Activated T-cell treated with anti-CD3 and anti-CD28 coated beads, Interleukin-2, amount 50 U/mL, for 24 hours (primary cell): ENCODE measurements at regions not wholly inside any gene's neighbourhood (a gene's known extent, or its start where the extent isn't known, plus 50 kb on each side); places are given as distances from the start of the nearest gene placed in this dataset.

Experiments
- DNase-seq: peaks from one replicate; pipeline ENCODE4 v3.0.0-alpha.2; 2020
- H3K27ac Mint-ChIP-seq: 2 replicates; pipeline ENCODE4 v1.8.0; 2020; ENCODE audit warnings: mild to moderate bottlenecking, mixed read lengths
- H3K27me3 Mint-ChIP-seq: 2 replicates; pipeline ENCODE4 v1.8.0; 2020; ENCODE audit warnings: mixed read lengths
- H3K36me3 Mint-ChIP-seq: 2 replicates; pipeline ENCODE4 v1.8.0; 2020; ENCODE audit warnings: low read depth, mixed read lengths
- H3K4me1 Mint-ChIP-seq: 2 replicates; pipeline ENCODE4 v1.8.0; 2020; ENCODE audit warnings: low read depth, mixed read lengths
- H3K4me3 Mint-ChIP-seq: 2 replicates; pipeline ENCODE4 v1.8.0; 2020; ENCODE audit warnings: mild to moderate bottlenecking, moderate library complexity, mixed read lengths
- H3K9me3 Mint-ChIP-seq: 2 replicates; pipeline ENCODE4 v1.8.0; 2020; ENCODE audit warnings: mixed read lengths

- H3K9me3 Mint-ChIP-seq = no peaks in the 10 kb centered on the region
- no peak for DNase-seq
- H3K27ac Mint-ChIP-seq = no peak overlapping the region
- no peaks in the 10 kb centered on the region for H3K36me3 Mint-ChIP-seq
- H3K4me3 Mint-ChIP-seq = no peak overlapping the region
- H3K4me1 Mint-ChIP-seq = no peaks in the 10 kb centered on the region
- no peaks in the 10 kb centered on the region for H3K27me3 Mint-ChIP-seq
These were observed 542.4 kb downstream of the SQOR start for GRCh38 chr15:46177219-46177618.

GRCh38 chr15:46178138-46178537 lies 543.3 kb downstream of the SQOR start:
- no peaks in the 10 kb centered on the region for H3K9me3 Mint-ChIP-seq
- no peaks in the 10 kb centered on the region for H3K4me1 Mint-ChIP-seq
- no peaks in the 10 kb centered on the region for H3K27me3 Mint-ChIP-seq
- H3K4me3 Mint-ChIP-seq = no peak overlapping the region
- H3K27ac Mint-ChIP-seq = no peak overlapping the region
- no peak for DNase-seq
- no peaks in the 10 kb centered on the region for H3K36me3 Mint-ChIP-seq

DNA sequence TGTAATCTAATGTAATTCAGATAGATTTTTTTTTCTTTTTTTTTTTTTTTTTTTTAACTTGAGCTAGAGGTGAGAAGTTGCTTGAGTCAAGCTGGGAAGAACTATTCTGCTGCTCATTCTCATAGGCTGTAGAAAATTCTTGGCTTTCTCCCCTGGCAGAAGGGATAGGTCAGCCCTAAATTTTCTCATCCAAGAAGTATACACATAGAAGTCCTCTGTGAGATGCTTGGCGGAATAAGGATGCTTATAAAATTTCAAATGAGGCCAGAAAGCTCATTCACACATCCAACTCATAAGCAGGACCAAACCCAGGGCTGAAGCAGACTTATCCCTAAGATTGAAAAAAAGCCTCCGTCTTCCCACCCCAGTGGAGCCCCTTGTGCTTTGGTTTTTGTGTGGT lies 572.5 kb downstream of the SQOR start:
- Mint-ChIP-seq H3K4me3 (no peak overlapping the region), H3K4me1 (no peaks in the 10 kb centered on the region), H3K27me3 (no peaks in the 10 kb centered on the region), H3K27ac (no peak overlapping the region), H3K9me3 (peaks cover 17% of the 10 kb centered on the region), H3K36me3 (no peaks in the 10 kb centered on the region)
- DNase-seq = no peak

- Mint-ChIP-seq H3K36me3 (no peaks in the 10 kb centered on the region), H3K4me1 (no peaks in the 10 kb centered on the region), H3K4me3 (no peak overlapping the region), H3K27me3 (no peaks in the 10 kb centered on the region), H3K27ac (no peak overlapping the region), H3K9me3 (peaks cover 10% of the 10 kb centered on the region)
- DNase-seq = no peak
These were observed 578.7 kb downstream of the SQOR start for GRCh38 chr15:46213551-46213950.

DNA sequence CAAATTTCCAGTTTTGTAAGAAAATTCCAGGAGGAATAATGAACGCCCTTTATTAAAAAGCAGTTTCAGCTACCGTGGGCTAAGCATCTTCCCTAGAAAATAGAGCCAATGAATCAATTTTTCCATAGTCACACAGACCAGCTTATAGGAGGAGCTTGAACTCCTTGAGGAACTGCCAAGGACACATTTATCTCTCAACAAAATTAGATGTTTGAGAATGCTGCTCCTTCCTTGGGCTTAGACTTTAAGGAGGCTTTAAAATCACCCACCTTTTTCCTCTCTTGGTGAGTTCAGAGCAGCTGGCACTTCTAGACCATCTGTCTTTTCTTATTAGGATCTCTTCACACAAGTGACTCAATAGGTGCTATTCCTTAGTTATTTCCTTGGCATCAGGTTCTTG lies 588.0 kb downstream of the SQOR start:
- Mint-ChIP-seq H3K36me3 (no peaks in the 10 kb centered on the region), H3K4me3 (no peak overlapping the region), H3K4me1 (no peaks in the 10 kb centered on the region), H3K9me3 (no peaks in the 10 kb centered on the region), H3K27ac (no peak overlapping the region), H3K27me3 (no peaks in the 10 kb centered on the region)
- DNase-seq = no peak

DNA sequence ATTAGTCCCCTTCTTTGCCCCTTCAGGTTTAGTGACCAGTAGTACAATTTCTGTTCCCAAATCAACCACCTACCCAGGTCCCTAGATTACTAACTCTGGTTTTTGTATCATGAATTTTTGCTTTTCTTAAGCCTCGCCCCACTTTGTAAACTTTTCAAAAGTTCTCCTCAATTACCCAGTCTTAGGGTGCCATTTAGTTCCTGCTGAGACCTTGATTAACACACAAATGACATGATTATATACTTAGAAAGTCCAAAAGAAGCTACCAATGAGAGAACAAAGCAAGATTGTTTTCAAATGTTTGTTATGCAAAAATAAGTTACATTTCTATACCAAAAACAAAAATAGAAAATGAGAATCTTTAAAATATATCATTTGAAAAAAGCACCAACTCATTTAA lies 594.4 kb downstream of the SQOR start:
- H3K9me3 Mint-ChIP-seq = no peaks in the 10 kb centered on the region
- H3K4me1 Mint-ChIP-seq = no peaks in the 10 kb centered on the region
- no peak for DNase-seq
- H3K4me3 Mint-ChIP-seq = no peak overlapping the region
- no peaks in the 10 kb centered on the region for H3K27me3 Mint-ChIP-seq
- no peak overlapping the region for H3K27ac Mint-ChIP-seq
- no peaks in the 10 kb centered on the region for H3K36me3 Mint-ChIP-seq

DNA sequence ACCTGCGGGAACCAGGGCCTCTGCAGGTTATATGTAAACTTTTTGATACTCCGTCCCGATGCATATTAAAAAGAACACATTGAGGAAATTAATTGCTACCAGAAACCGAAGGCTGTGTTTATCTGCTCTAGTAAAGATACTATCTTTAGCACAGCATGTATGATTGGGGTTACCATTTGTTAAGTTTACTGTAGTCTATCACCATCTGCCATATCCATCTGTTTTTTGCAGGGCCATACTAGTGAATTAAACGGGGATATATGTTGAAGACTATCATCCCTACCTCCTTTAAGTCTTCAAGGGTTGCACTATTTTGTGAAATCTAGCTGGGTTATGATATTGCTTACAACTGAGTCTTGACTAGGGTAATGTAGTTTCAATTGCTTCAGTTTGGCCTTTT lies 597.0 kb downstream of the SQOR start:
- H3K27me3 Mint-ChIP-seq = no peaks in the 10 kb centered on the region
- H3K4me3 Mint-ChIP-seq = no peak overlapping the region
- H3K9me3 Mint-ChIP-seq = no peaks in the 10 kb centered on the region
- DNase-seq = no peak
- H3K36me3 Mint-ChIP-seq = no peaks in the 10 kb centered on the region
- H3K4me1 Mint-ChIP-seq = no peaks in the 10 kb centered on the region
- no peak overlapping the region for H3K27ac Mint-ChIP-seq

GRCh38 chr15:46232471-46232870 lies 597.6 kb downstream of the SQOR start:
- no peaks in the 10 kb centered on the region for H3K36me3 Mint-ChIP-seq
- H3K4me3 Mint-ChIP-seq = no peak overlapping the region
- H3K9me3 Mint-ChIP-seq = peaks cover 4% of the 10 kb centered on the region
- H3K27ac Mint-ChIP-seq = no peak overlapping the region
- no peaks in the 10 kb centered on the region for H3K4me1 Mint-ChIP-seq
- DNase-seq = no peak
- H3K27me3 Mint-ChIP-seq = no peaks in the 10 kb centered on the region

DNA sequence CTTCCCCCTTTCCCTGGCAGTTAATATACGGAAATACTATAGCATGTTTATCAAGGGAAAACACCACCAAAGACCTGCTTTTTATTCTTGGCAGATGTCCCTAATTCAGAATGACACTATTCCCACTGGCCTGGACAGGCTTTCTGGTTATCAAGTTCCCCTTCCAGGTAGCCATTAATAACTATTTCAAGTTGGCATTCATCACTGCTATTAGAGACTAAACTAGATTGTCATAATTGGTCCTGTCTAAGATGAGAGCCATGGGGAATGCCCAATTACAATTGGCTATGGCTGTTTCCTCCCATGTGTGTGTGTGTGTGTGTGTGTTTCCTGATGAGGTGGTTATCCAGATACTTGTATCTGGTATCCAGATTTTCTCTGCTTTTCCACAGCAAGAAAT lies 608.1 kb downstream of the SQOR start:
- peaks cover under 1% of the 10 kb centered on the region for H3K9me3 Mint-ChIP-seq
- no peak overlapping the region for H3K27ac Mint-ChIP-seq
- no peaks in the 10 kb centered on the region for H3K4me1 Mint-ChIP-seq
- no peak overlapping the region for H3K4me3 Mint-ChIP-seq
- no peaks in the 10 kb centered on the region for H3K36me3 Mint-ChIP-seq
- peaks cover 3% of the 10 kb centered on the region for H3K27me3 Mint-ChIP-seq
- DNase-seq = no peak

- no peaks in the 10 kb centered on the region for H3K4me1 Mint-ChIP-seq
- no peak overlapping the region for H3K4me3 Mint-ChIP-seq
- no peaks in the 10 kb centered on the region for H3K36me3 Mint-ChIP-seq
- no peaks in the 10 kb centered on the region for H3K9me3 Mint-ChIP-seq
- H3K27ac Mint-ChIP-seq = no peak overlapping the region
- DNase-seq = no peak
- no peaks in the 10 kb centered on the region for H3K27me3 Mint-ChIP-seq
These were observed 617.1 kb downstream of the SQOR start for GRCh38 chr15:46251903-46252302.

DNA sequence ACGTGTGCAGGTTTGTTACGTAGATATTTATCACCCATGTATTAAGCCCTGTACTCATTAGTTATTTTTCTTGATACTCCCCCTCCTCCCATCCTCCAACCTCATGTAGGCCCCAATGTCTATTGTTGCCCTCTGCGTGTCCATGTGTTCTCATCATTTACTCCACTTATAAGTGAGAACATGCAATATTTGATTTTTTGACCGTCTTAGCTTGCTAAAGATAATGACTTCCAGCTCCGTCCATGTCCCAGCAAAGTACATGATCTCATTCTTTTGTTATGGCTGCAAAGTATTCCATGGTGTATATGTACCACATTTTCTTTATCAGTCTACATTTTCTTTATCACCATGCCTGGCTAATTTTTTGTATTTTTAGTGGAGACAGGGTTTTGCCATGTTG lies 623.2 kb downstream of the SQOR start:
- no peaks in the 10 kb centered on the region for H3K4me1 Mint-ChIP-seq
- no peak overlapping the region for H3K27ac Mint-ChIP-seq
- no peak overlapping the region for H3K4me3 Mint-ChIP-seq
- H3K9me3 Mint-ChIP-seq = peaks cover 12% of the 10 kb centered on the region
- DNase-seq = no peak
- no peaks in the 10 kb centered on the region for H3K27me3 Mint-ChIP-seq
- no peaks in the 10 kb centered on the region for H3K36me3 Mint-ChIP-seq

- Mint-ChIP-seq H3K9me3 (peaks cover 12% of the 10 kb centered on the region), H3K27me3 (no peaks in the 10 kb centered on the region), H3K36me3 (no peaks in the 10 kb centered on the region), H3K27ac (no peak overlapping the region), H3K4me1 (no peaks in the 10 kb centered on the region), H3K4me3 (no peak overlapping the region)
- no peak for DNase-seq
These were observed 626.1 kb downstream of the SQOR start for GRCh38 chr15:46260937-46261336.

DNA sequence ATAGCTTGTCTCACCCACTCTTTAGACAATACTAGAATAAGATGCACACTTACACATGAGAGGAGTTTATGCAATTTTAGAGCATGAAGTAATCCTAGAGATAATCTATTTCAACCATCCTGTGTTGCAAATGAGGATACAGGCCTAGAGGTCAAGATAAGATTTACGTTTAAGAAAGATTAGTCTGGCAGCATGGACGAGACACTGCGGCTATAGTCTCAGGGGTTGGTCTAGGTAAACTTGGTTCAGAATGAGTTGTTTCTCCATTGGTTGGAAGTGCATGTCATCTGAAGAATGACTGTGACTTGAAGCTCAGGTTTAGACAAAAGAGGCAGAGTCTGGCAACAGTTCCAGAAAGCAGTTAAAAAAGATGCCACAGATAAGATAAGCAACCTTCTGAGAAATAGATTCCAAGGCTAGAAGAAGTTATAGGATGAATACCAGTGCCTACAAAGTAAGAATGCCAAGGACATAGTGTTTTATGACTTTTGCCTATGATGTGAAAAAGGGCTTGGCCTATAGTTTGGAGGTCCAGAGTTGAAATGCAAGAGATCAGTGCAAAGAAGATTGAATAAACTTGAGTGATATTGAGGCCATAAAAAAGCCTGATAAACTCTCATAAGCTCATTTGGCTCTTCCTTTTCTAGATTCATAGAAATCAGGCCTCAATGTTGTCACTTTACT lies 631.0 kb downstream of the SQOR start:
- H3K4me1 Mint-ChIP-seq = no peaks in the 10 kb centered on the region
- no peaks in the 10 kb centered on the region for H3K27me3 Mint-ChIP-seq
- H3K9me3 Mint-ChIP-seq = peaks cover 6% of the 10 kb centered on the region
- no peaks in the 10 kb centered on the region for H3K36me3 Mint-ChIP-seq
- no peak overlapping the region for H3K27ac Mint-ChIP-seq
- H3K4me3 Mint-ChIP-seq = no peak overlapping the region
- no peak for DNase-seq

DNA sequence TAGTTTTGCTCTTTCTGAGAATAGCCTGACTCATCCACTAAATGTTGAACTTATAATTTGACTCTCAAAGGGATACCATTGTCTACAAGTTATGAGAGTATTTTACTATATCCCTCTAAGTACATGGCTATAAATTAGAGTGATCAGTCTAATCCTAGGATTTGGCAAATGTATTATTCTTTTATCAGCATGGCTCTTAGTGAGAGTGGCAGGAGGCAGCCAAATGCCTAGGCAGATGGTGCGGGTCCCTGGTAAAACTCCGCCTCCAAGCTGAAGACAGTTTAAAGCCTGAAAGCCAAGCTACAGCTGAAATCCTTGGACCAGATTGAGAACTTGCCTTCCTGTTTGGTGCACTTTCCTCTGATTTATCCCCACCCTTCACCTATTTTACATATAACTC lies 631.8 kb downstream of the SQOR start:
- no peak overlapping the region for H3K27ac Mint-ChIP-seq

GRCh38 chr15:46270481-46271147 lies 635.8 kb downstream of the SQOR start:
- H3K27ac Mint-ChIP-seq = no peak overlapping the region
- no peaks in the 10 kb centered on the region for H3K9me3 Mint-ChIP-seq
- H3K4me3 Mint-ChIP-seq = no peak overlapping the region
- no peak for DNase-seq
- H3K27me3 Mint-ChIP-seq = no peaks in the 10 kb centered on the region
- no peaks in the 10 kb centered on the region for H3K36me3 Mint-ChIP-seq
- no peaks in the 10 kb centered on the region for H3K4me1 Mint-ChIP-seq

More for the DNA sequence above, 631.8 kb downstream of the SQOR start:
- H3K27me3 Mint-ChIP-seq = no peaks in the 10 kb centered on the region
- DNase-seq = no peak
- no peaks in the 10 kb centered on the region for H3K9me3 Mint-ChIP-seq
- no peaks in the 10 kb centered on the region for H3K4me1 Mint-ChIP-seq
- H3K36me3 Mint-ChIP-seq = no peaks in the 10 kb centered on the region
- H3K4me3 Mint-ChIP-seq = no peak overlapping the region
